H1 (cell line): ENCODE measurements at regions not wholly inside any gene's neighbourhood (a gene's known extent, or its start where the extent isn't known, plus 50 kb on each side); places are given as distances from the start of the nearest gene placed in this dataset.

Experiments
- BRCA1 ChIP-seq: IDR thresholded peaks from 2 replicates; pipeline ENCODE4 v1.6.1; 2012; ENCODE audit warnings: low read depth, low read length, improper control_type of control experiment
- POLR2AphosphoS5 ChIP-seq: IDR thresholded peaks from 2 replicates; pipeline ENCODE4 v1.6.1; 2011; ENCODE audit warnings: low read depth, low read length
- RNF2 ChIP-seq: fragments of 200-900, 300-1000 bp; sonication (generic); IDR thresholded peaks from 2 replicates; pipeline ENCODE4 v1.7.1; 2016; ENCODE audit warnings: borderline replicate concordance, low read depth, mild to moderate bottlenecking, antibody characterized with exemption, low read length; ENCODE audit not compliant: poor library complexity, severe bottlenecking; ENCODE audit errors: missing control alignments
- TBP ChIP-seq: IDR thresholded peaks from 2 replicates; pipeline ENCODE4 v1.6.1; 2011; ENCODE audit warnings: low read depth, low read length, improper control_type of control experiment

- TF ChIP-seq POLR2AphosphoS5 (no peak), BRCA1 (no peak), RNF2 (no peak), TBP (no peak)
Observed at GRCh38 chr12:91921555-91921954, 224.1 kb downstream of the BTG1 start (continued).
